ENCODE measurements at regions not wholly inside any gene's neighbourhood (a gene's known extent, or its start where the extent isn't known, plus 50 kb on each side); places are given as distances from the start of the nearest gene placed in this dataset.

GRCh38 chr1:110760321-110760720, 85.6 kb upstream of the KCNA3 start:
- TF ChIP-seq, protein P1, sequence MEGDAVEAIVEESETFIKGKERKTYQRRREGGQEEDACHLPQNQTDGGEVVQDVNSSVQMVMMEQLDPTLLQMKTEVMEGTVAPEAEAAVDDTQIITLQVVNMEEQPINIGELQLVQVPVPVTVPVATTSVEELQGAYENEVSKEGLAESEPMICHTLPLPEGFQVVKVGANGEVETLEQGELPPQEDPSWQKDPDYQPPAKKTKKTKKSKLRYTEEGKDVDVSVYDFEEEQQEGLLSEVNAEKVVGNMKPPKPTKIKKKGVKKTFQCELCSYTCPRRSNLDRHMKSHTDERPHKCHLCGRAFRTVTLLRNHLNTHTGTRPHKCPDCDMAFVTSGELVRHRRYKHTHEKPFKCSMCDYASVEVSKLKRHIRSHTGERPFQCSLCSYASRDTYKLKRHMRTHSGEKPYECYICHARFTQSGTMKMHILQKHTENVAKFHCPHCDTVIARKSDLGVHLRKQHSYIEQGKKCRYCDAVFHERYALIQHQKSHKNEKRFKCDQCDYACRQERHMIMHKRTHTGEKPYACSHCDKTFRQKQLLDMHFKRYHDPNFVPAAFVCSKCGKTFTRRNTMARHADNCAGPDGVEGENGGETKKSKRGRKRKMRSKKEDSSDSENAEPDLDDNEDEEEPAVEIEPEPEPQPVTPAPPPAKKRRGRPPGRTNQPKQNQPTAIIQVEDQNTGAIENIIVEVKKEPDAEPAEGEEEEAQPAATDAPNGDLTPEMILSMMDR (conservative IDR thresholded peaks at IDR 0.05) = no peak
- no peak for TF ChIP-seq ZFX (IDR thresholded peaks at IDR 0.05)
